Lung (tissue), 11 donors: ENCODE measurements at regions not wholly inside any gene's neighbourhood (a gene's known extent, or its start where the extent isn't known, plus 50 kb on each side); places are given as distances from the start of the nearest gene placed in this dataset.
"Not testable (repeated sequence)": the region's sequence is repeated elsewhere in the genome, so short reads cannot be mapped to it uniquely, and the experiment has no call there.

Experiments used
- ATAC-seq: fragments of 200-7000 bp; cut with Tn5 transposase; one replicate; pipeline ENCODE4 v1.9.1; 2020; ENCODE audit warnings: moderate number of reproducible peaks; ENCODE audit not compliant: insufficient read depth, low FRiP score
- DNase-seq, 3 donors: peaks; one replicate each; pipeline ENCODE4 v3.0.0-alpha.2; 2013 to 2017
- H3K27ac ChIP-seq, 2 donors: one replicate each; pipeline ENCODE4 v1.5.1; 2013; ENCODE audit warnings: mild to moderate bottlenecking in 2 of 2, moderate library complexity in 2 of 2, control low read depth in 1 of 2, inconsistent platforms in 1 of 2, low read depth in 1 of 2, low read length in 1 of 2
- H3K27me3 ChIP-seq, 3 donors: one replicate each; pipeline ENCODE4 v1.5.1; 2013; ENCODE audit warnings: low read length in 2 of 3; ENCODE audit not compliant: control insufficient read depth in 3 of 3, insufficient read depth in 3 of 3
- H3K36me3 ChIP-seq, 4 donors: one replicate each; pipeline ENCODE4 v1.5.1; 2013; ENCODE audit warnings: low read length in 4 of 4, mild to moderate bottlenecking in 1 of 4, moderate library complexity in 1 of 4; ENCODE audit not compliant: control insufficient read depth in 4 of 4, insufficient read depth in 4 of 4
- H3K4me1 ChIP-seq, 5 donors: one replicate each; pipeline ENCODE4 v1.5.1; 2013; ENCODE audit warnings: low read length in 5 of 5, mild to moderate bottlenecking in 2 of 5, moderate library complexity in 1 of 5; ENCODE audit not compliant: control insufficient read depth in 5 of 5, insufficient read depth in 5 of 5
- H3K4me3 ChIP-seq: one replicate; pipeline ENCODE4 v1.5.1; 2013; ENCODE audit warnings: mild to moderate bottlenecking, control low read depth, moderate library complexity
- H3K9ac ChIP-seq, 2 donors: one replicate each; pipeline ENCODE4 v1.5.1; 2013; ENCODE audit warnings: low read length in 2 of 2, control low read depth in 1 of 2; ENCODE audit not compliant: insufficient read depth in 1 of 2
- H3K9me3 ChIP-seq, 4 donors: one replicate each; pipeline ENCODE4 v1.5.1; 2013; ENCODE audit warnings: low read length in 3 of 4, mild to moderate bottlenecking in 1 of 4, moderate library complexity in 1 of 4; ENCODE audit not compliant: control insufficient read depth in 4 of 4, insufficient read depth in 3 of 4
- CTCF ChIP-seq: IDR thresholded peaks from 2 replicates; pipeline ENCODE4 v1.5.1; 2012; ENCODE audit warnings: mild to moderate bottlenecking; ENCODE audit errors: control extremely low read depth, extremely low read depth
- WGBS, 2 donors: extraction: QIAGEN DNeasy Blood & Tissue Kit; methylation state at CpG; one replicate each; pipeline ENCODE4 v1.1.7; 2013; 5-methylcytosine and 5-hydroxymethylcytosine counted together
- donor health status: control.
- donor health status: control.
- donor health status: Bipolar disorder and iron deficiency.
- donor health status: healthy.
- donor health status: DM: yes; HTN: yes; CAD: no.

GRCh38 chr18:73352546-73352945 is 484.8 kb upstream of the NETO1 start:
- ATAC-seq (no peak), DNase-seq (no peak)
- TF ChIP-seq CTCF = no peak
- 33% methylated on average over 1 of the region's 1 CpG for WGBS, 2 donors
- no peaks in the 10 kb centered on the region for H3K27me3 ChIP-seq
- no peak overlapping the region for H3K9ac ChIP-seq
- H3K4me1 ChIP-seq = no peaks in the 10 kb centered on the region
- H3K36me3 ChIP-seq = no peaks in the 10 kb centered on the region
- no peaks in the 10 kb centered on the region for H3K9me3 ChIP-seq
- no peak overlapping the region for H3K27ac ChIP-seq
- no peak overlapping the region for H3K4me3 ChIP-seq

DNA sequence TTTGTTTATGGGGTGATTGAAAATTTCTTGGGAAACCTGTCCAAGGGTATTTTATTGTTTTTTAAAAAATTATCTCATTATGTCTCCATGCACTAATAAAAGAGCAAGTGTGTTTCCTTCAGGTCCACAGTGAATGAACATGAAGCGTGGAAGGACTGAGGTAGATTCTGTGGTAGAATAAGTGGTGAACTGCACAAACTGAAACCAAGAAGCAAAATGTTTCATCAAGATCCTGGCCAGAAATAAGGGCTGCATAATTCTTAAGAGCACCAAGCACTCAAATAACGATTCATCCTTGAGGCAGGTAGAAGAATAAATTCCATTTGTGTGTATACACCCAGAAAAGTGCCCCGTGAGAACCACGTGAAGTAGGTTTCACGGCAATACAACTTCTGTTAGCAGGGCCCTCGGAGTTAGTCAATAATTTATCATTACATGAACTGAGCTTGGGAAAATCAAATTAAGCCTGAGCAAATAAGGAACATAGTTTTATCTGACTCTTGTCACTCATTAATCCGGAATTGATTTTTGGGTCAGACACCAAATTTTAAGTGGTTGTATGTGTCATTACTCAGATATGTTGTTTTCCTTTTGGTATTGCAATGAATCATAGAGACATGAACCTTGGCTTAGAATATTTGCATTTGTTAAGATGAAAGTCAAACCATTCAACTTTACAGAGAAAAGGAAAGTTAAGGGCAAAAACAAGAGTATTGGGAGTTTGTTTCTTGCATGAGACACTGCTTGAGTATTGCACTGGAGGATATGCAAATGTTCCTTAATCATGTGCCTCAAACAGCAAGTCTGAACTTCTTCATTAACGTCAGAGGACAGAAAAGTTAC is 472.6 kb upstream of the NETO1 start:
- Histone ChIP-seq H3K9ac (no peak overlapping the region), H3K4me1 (no peaks in the 10 kb centered on the region), H3K27ac (no peak overlapping the region), H3K9me3 (no peaks in the 10 kb centered on the region), H3K36me3 (no peaks in the 10 kb centered on the region), H3K27me3 (no peaks in the 10 kb centered on the region), H3K4me3 (no peak overlapping the region)
- WGBS, 2 donors = 65 to 85% methylated on average over 8 of the region's 8 CpGs
- TF ChIP-seq CTCF = no peak
- DNase-seq (peak in 1 of 3 donors; percentile 6), ATAC-seq (peak; percentile 69)

- DNase-seq (no peak), ATAC-seq (no peak)
- Histone ChIP-seq H3K36me3 (no peaks in the 10 kb centered on the region), H3K4me1 (no peaks in the 10 kb centered on the region), H3K9me3 (no peaks in the 10 kb centered on the region), H3K4me3 (no peak overlapping the region), H3K9ac (no peak overlapping the region), H3K27ac (no peak overlapping the region), H3K27me3 (no peaks in the 10 kb centered on the region)
- TF ChIP-seq CTCF = no peak
- WGBS, 2 donors = 93% methylated on average over 4 of the region's 4 CpGs
Observed at GRCh38 chr18:73331212-73331772, 463.5 kb upstream of the NETO1 start.

GRCh38 chr18:73330106-73330505 is 462.3 kb upstream of the NETO1 start:
- not testable (repeated sequence) for H3K9me3 ChIP-seq, H3K27ac ChIP-seq, H3K36me3 ChIP-seq, H3K27me3 ChIP-seq, H3K9ac ChIP-seq, DNase-seq, ATAC-seq, H3K4me1 ChIP-seq, H3K4me3 ChIP-seq
- WGBS, 2 donors = 89 to 91% methylated on average over 6 of the region's 6 CpGs

DNA sequence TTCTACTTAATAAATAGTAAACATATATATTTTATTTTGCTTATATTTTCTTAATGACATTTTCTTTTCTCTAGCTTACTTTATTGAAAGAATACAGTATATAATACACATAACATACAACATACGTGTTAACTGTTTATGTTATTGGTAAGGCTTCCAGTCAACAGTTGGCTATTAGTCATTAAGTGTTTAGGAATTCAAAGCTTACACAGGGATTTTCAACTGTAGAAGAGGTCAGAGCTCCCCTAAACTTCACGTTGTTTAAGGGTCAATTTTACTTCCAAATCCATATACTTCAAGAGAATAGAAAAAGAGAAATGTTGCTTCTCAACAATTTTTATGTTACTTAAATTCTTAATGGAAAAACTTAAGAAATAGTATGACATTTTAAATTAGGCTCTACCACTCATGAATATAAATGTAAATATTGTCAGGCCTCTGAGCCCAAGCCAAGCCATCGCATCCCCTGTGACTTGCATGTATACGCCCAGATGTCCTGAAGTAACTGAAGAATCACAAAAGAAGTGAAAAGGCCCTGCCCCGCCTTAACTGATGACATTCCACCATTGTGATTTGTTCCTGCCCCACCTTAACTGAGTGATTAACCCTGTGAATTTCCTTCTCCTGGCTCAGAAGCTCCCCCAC is 456.5 kb upstream of the NETO1 start:
- not testable (repeated sequence) for ATAC-seq, H3K9ac ChIP-seq, H3K4me1 ChIP-seq, H3K4me3 ChIP-seq, DNase-seq, H3K9me3 ChIP-seq, H3K27me3 ChIP-seq, H3K36me3 ChIP-seq, H3K27ac ChIP-seq
- WGBS, 2 donors = 88 to 90% methylated on average over 4 of the region's 5 CpGs
